Natural killer cell treated with Interleukin-12 subunit alpha and Interleukin-12 subunit beta and Interleukin-15 and Interleukin-18, amount 100 ng/mL, for 72 hours (primary cell): ENCODE measurements at regions not wholly inside any gene's neighbourhood (a gene's known extent, or its start where the extent isn't known, plus 50 kb on each side); places are given as distances from the start of the nearest gene placed in this dataset.
"Not testable (repeated sequence)": the region's sequence is repeated elsewhere in the genome, so short reads cannot be mapped to it uniquely, and the experiment has no call there.

ENCODE experiments used
- ATAC-seq, 2 donors: fragments of 150-1000 bp; cut with Tn5 transposase in 1 of 2; sonication (Bioruptor Pico), chemical (Tn5 transposase) in 1 of 2; 2 replicates each; pipeline ENCODE4 v1.10.0; 2021
- DNase-seq: peaks from one replicate; pipeline ENCODE4 v3.0.0; 2022; ENCODE audit warnings: low spot score
- H3K27ac Mint-ChIP-seq, 2 donors: 1 replicate in 1 of 2; 2 replicates in 1 of 2; pipeline ENCODE4 v1.8.0; 2022; ENCODE audit warnings: mixed read lengths in 2 of 2, mild to moderate bottlenecking in 1 of 2, moderate library complexity in 1 of 2
- H3K27me3 Mint-ChIP-seq, 2 donors: 1 replicate in 1 of 2; 2 replicates in 1 of 2; pipeline ENCODE4 v1.8.0; 2022; ENCODE audit warnings: mixed read lengths in 2 of 2
- H3K36me3 Mint-ChIP-seq: one replicate; pipeline ENCODE4 v1.8.0; 2022; ENCODE audit warnings: mixed read lengths
- H3K4me1 Mint-ChIP-seq, 2 donors: 1 replicate in 1 of 2; 2 replicates in 1 of 2; pipeline ENCODE4 v1.8.0; 2022; ENCODE audit warnings: low read depth in 2 of 2, mixed read lengths in 2 of 2, mild to moderate bottlenecking in 1 of 2
- H3K4me3 Mint-ChIP-seq: one replicate; pipeline ENCODE4 v1.8.0; 2022; ENCODE audit warnings: mixed read lengths
- H3K9me3 Mint-ChIP-seq: 2 replicates; pipeline ENCODE4 v1.8.0; 2022; ENCODE audit warnings: mixed read lengths

GRCh38 chr4:60891947-60892346, 308.2 kb upstream of the ADGRL3 start:
- no peak for ATAC-seq
- Mint-ChIP-seq H3K27ac (no peak overlapping the region), H3K27me3 (no peaks in the 10 kb centered on the region), H3K9me3 (peaks cover 32% of the 10 kb centered on the region), H3K4me3 (no peak overlapping the region), H3K4me1 (no peaks in the 10 kb centered on the region), H3K36me3 (peaks cover 22% of the 10 kb centered on the region)
- no peak for DNase-seq

- Mint-ChIP-seq H3K36me3 (no peaks in the 10 kb centered on the region), H3K4me3 (no peak overlapping the region), H3K9me3 (peaks cover 13% of the 10 kb centered on the region), H3K27me3 (no peaks in the 10 kb centered on the region), H3K27ac (no peak overlapping the region), H3K4me1 (no peaks in the 10 kb centered on the region)
- ATAC-seq (no peak), DNase-seq (no peak)
Observed at GRCh38 chr4:60897415-60897814, 302.7 kb upstream of the ADGRL3 start.

- ATAC-seq (no peak), DNase-seq (no peak)
- H3K4me3 Mint-ChIP-seq: no peak overlapping the region
- H3K27ac Mint-ChIP-seq: no peak overlapping the region
- H3K9me3 Mint-ChIP-seq: peaks cover 7% of the 10 kb centered on the region
- no peaks in the 10 kb centered on the region for H3K4me1 Mint-ChIP-seq
- no peaks in the 10 kb centered on the region for H3K27me3 Mint-ChIP-seq
- H3K36me3 Mint-ChIP-seq: no peaks in the 10 kb centered on the region
Observed at GRCh38 chr4:60905162-60905561, 295.0 kb upstream of the ADGRL3 start.

GRCh38 chr4:60911127-60911526, 289.0 kb upstream of the ADGRL3 start:
- Mint-ChIP-seq H3K4me3 (no peak overlapping the region), H3K27ac (no peak overlapping the region), H3K4me1 (no peaks in the 10 kb centered on the region), H3K9me3 (peaks cover 10% of the 10 kb centered on the region), H3K27me3 (no peaks in the 10 kb centered on the region), H3K36me3 (no peaks in the 10 kb centered on the region)
- no peak for DNase-seq
- no peak for ATAC-seq

- no peak for ATAC-seq
- Mint-ChIP-seq H3K4me1 (no peaks in the 10 kb centered on the region), H3K27me3 (no peaks in the 10 kb centered on the region), H3K4me3 (no peak overlapping the region), H3K27ac (no peak overlapping the region), H3K9me3 (peaks cover 14% of the 10 kb centered on the region), H3K36me3 (no peaks in the 10 kb centered on the region)
- DNase-seq: no peak
Observed at GRCh38 chr4:60913002-60913401, 287.1 kb upstream of the ADGRL3 start.

- Mint-ChIP-seq H3K4me3 (no peak overlapping the region), H3K4me1 (no peaks in the 10 kb centered on the region), H3K36me3 (no peaks in the 10 kb centered on the region), H3K9me3 (peaks cover 14% of the 10 kb centered on the region), H3K27me3 (no peaks in the 10 kb centered on the region), H3K27ac (no peak overlapping the region)
- no peak for DNase-seq
- no peak for ATAC-seq
Observed at GRCh38 chr4:60913671-60914070, 286.5 kb upstream of the ADGRL3 start.

GRCh38 chr4:60921735-60922134, 278.4 kb upstream of the ADGRL3 start:
- not testable (repeated sequence) for ATAC-seq, H3K4me1 Mint-ChIP-seq, H3K27ac Mint-ChIP-seq, DNase-seq, H3K27me3 Mint-ChIP-seq, H3K36me3 Mint-ChIP-seq, H3K4me3 Mint-ChIP-seq, H3K9me3 Mint-ChIP-seq

GRCh38 chr4:60923075-60923474, 277.1 kb upstream of the ADGRL3 start:
- H3K36me3 Mint-ChIP-seq: no peaks in the 10 kb centered on the region
- H3K4me1 Mint-ChIP-seq: no peaks in the 10 kb centered on the region
- no peak overlapping the region for H3K27ac Mint-ChIP-seq
- peaks cover 3% of the 10 kb centered on the region for H3K9me3 Mint-ChIP-seq
- DNase-seq: no peak
- H3K4me3 Mint-ChIP-seq: no peak overlapping the region
- no peak for ATAC-seq
- no peaks in the 10 kb centered on the region for H3K27me3 Mint-ChIP-seq

- Mint-ChIP-seq H3K27me3 (no peaks in the 10 kb centered on the region), H3K27ac (no peak overlapping the region), H3K4me3 (no peak overlapping the region), H3K9me3 (peaks cover 3% of the 10 kb centered on the region), H3K4me1 (no peaks in the 10 kb centered on the region), H3K36me3 (no peaks in the 10 kb centered on the region)
- DNase-seq: no peak
- ATAC-seq: no peak
Observed at GRCh38 chr4:60926624-60927023, 273.5 kb upstream of the ADGRL3 start.

GRCh38 chr4:60930866-60931265, 269.3 kb upstream of the ADGRL3 start:
- ATAC-seq: no peak
- no peaks in the 10 kb centered on the region for H3K4me1 Mint-ChIP-seq
- no peaks in the 10 kb centered on the region for H3K27me3 Mint-ChIP-seq
- peaks cover 4% of the 10 kb centered on the region for H3K9me3 Mint-ChIP-seq
- H3K36me3 Mint-ChIP-seq: no peaks in the 10 kb centered on the region
- no peak overlapping the region for H3K4me3 Mint-ChIP-seq
- DNase-seq: no peak
- no peak overlapping the region for H3K27ac Mint-ChIP-seq

GRCh38 chr4:60934566-60935295, 265.4 kb upstream of the ADGRL3 start:
- no peak overlapping the region for H3K27ac Mint-ChIP-seq
- H3K36me3 Mint-ChIP-seq: no peaks in the 10 kb centered on the region
- no peaks in the 10 kb centered on the region for H3K4me1 Mint-ChIP-seq
- no peaks in the 10 kb centered on the region for H3K27me3 Mint-ChIP-seq
- DNase-seq (no peak), ATAC-seq (no peak)
- H3K4me3 Mint-ChIP-seq: no peak overlapping the region
- H3K9me3 Mint-ChIP-seq: peaks cover 10% of the 10 kb centered on the region

- no peak overlapping the region for H3K4me3 Mint-ChIP-seq
- H3K27ac Mint-ChIP-seq: no peak overlapping the region
- H3K9me3 Mint-ChIP-seq: peaks cover 11% of the 10 kb centered on the region
- ATAC-seq: no peak
- no peaks in the 10 kb centered on the region for H3K27me3 Mint-ChIP-seq
- H3K4me1 Mint-ChIP-seq: no peaks in the 10 kb centered on the region
- no peaks in the 10 kb centered on the region for H3K36me3 Mint-ChIP-seq
- DNase-seq: no peak
Observed at GRCh38 chr4:60938181-60938580, 261.9 kb upstream of the ADGRL3 start.

GRCh38 chr4:60938621-60939020, 261.5 kb upstream of the ADGRL3 start:
- Mint-ChIP-seq H3K36me3 (no peaks in the 10 kb centered on the region), H3K4me3 (no peak overlapping the region), H3K4me1 (no peaks in the 10 kb centered on the region), H3K27ac (no peak overlapping the region), H3K27me3 (no peaks in the 10 kb centered on the region), H3K9me3 (peaks cover 14% of the 10 kb centered on the region)
- DNase-seq (no peak), ATAC-seq (no peak)

GRCh38 chr4:60944060-60944459, 256.1 kb upstream of the ADGRL3 start:
- DNase-seq: no peak
- H3K36me3 Mint-ChIP-seq: peaks cover 8% of the 10 kb centered on the region
- no peaks in the 10 kb centered on the region for H3K4me1 Mint-ChIP-seq
- no peak for ATAC-seq
- H3K27me3 Mint-ChIP-seq: no peaks in the 10 kb centered on the region
- H3K9me3 Mint-ChIP-seq: peaks cover 14% of the 10 kb centered on the region
- no peak overlapping the region for H3K4me3 Mint-ChIP-seq
- no peak overlapping the region for H3K27ac Mint-ChIP-seq

- Mint-ChIP-seq H3K4me3 (no peak overlapping the region), H3K9me3 (peaks cover 11% of the 10 kb centered on the region), H3K4me1 (no peaks in the 10 kb centered on the region), H3K27me3 (no peaks in the 10 kb centered on the region), H3K36me3 (peaks cover 8% of the 10 kb centered on the region), H3K27ac (no peak overlapping the region)
- ATAC-seq (no peak), DNase-seq (no peak)
Observed at GRCh38 chr4:60945641-60946040, 254.5 kb upstream of the ADGRL3 start.
